ENCODE measurements at regions not wholly inside any gene's neighbourhood (a gene's known extent, or its start where the extent isn't known, plus 50 kb on each side); places are given as distances from the start of the nearest gene placed in this dataset.

- Histone ChIP-seq H3K27ac (ENCODE audit: low read depth) (no peak overlapping the region), H3K4me3 (ENCODE audit: low read depth, low read length) (no peak overlapping the region), H3K36me3 (ENCODE audit: insufficient read depth) (no peaks in the 10 kb centered on the region), H3K4me1 (ENCODE audit: insufficient read depth) (no peaks in the 10 kb centered on the region)
- WGBS: 77% methylated on average over 3 of the region's 3 CpGs
- no peak for DNase-seq (ENCODE audit: extremely low spot score)
Observed at GRCh38 chr4:62144431-62144830, 944.3 kb downstream of the ADGRL3 start.

DNA sequence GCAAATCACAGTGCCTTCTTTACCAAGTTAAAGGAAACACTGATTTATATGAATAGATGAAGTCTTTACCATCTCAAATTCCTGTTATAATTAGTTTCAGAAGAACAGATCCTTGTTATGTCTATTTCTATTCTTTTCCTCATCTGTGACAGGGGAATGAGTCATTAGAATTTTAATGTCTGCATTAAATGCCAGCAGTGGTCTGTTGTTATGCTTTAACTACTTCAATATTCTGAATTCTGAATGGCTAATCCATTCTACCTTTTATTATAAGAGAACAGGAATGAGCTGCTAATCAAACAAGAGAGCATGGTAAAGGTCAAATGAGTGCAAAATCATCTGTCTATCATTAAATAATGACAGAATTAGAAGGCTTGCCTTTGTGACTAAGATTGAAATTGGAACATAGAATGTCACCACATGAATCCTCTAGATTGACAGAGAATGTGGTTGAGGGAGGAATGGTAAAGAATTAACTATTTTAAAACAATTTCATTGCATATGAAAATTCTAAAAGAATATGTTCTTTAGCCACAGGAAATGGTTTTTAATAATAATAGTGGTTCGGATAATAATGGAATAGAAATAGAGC is 935.5 kb downstream of the ADGRL3 start:
- H3K4me3 ChIP-seq (ENCODE audit: low read depth, low read length): no peak overlapping the region
- DNase-seq (ENCODE audit: extremely low spot score): no peak
- no peak overlapping the region for H3K27ac ChIP-seq (ENCODE audit: low read depth)
- H3K4me1 ChIP-seq (ENCODE audit: insufficient read depth): no peaks in the 10 kb centered on the region
- WGBS: 87% methylated on average over 1 of the region's 1 CpG
- no peaks in the 10 kb centered on the region for H3K36me3 ChIP-seq (ENCODE audit: insufficient read depth)

DNA sequence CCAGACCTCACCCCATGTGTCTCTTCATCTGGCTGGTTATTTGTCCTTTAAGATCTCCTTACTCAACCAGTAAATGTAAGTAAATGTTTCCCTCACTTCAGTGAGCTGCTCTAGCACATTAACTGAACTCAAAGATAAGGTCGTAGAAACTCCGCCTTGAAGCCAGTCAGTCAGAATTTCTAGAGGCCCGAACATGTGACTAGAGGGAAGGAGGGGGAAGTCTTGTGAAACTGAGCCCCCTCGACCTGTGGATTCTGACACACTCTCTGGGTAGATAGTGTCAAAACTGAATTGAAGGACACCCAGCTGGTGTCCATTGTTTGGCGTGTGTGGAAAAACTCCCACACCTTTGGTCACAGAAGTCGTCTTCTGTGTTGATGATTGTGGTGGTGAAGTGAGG is 933.9 kb downstream of the ADGRL3 start:
- WGBS: 90% methylated on average over 6 of the region's 6 CpGs

DNA sequence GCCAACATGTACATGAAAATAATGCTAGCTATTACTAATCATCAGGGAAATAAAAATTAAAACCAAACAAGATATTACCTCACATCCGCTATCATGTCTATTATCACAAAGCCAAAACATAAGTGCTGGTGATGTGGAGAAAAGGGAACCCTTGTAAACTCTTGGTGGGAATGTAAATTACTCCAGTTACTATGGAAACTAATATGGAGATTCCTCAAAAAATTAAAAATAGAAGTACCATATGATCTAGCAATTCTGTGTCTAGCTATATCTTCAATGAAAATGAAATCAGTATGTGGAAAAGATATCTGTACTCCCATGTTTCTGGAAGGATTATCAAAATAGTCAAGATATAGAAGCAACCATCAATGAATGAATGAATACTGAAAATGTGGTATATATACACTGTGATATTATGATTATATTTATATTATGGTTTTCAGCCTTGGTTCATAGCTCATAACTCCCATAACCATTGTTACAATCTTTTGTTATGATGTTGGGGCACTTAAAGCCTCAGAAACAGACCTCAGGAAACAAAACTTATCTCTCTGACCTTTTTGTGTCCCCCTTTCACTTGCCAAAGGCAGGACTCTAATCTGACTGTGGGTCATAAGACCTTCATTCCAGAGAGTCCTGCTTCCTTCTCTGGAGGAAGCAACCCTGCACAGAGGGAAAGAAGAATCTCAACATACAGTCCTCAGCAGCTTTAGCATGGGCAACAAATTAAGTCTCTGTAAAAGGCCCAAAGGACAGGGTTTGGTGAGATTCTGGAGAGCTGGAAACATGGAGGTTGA is 933.2 kb downstream of the ADGRL3 start:
- H3K36me3 ChIP-seq (ENCODE audit: insufficient read depth): no peaks in the 10 kb centered on the region
- WGBS: 88% methylated on average over 1 of the region's 1 CpG
- DNase-seq (ENCODE audit: extremely low spot score): no peak

More for the DNA sequence above, 933.9 kb downstream of the ADGRL3 start:
- Histone ChIP-seq H3K4me1 (ENCODE audit: insufficient read depth) (no peaks in the 10 kb centered on the region), H3K27ac (ENCODE audit: low read depth) (no peak overlapping the region), H3K36me3 (ENCODE audit: insufficient read depth) (no peaks in the 10 kb centered on the region), H3K4me3 (ENCODE audit: low read depth, low read length) (no peak overlapping the region)
- DNase-seq (ENCODE audit: extremely low spot score): no peak

GRCh38 chr4:62131049-62131448 is 930.9 kb downstream of the ADGRL3 start:
- H3K4me3 ChIP-seq (ENCODE audit: low read depth, low read length): no peak overlapping the region
- no peaks in the 10 kb centered on the region for H3K4me1 ChIP-seq (ENCODE audit: insufficient read depth)
- H3K36me3 ChIP-seq (ENCODE audit: insufficient read depth): no peaks in the 10 kb centered on the region
- DNase-seq (ENCODE audit: extremely low spot score): no peak
- no peak overlapping the region for H3K27ac ChIP-seq (ENCODE audit: low read depth)
- 83% methylated on average over 3 of the region's 3 CpGs for WGBS

More for the DNA sequence above, 933.2 kb downstream of the ADGRL3 start:
- H3K4me3 ChIP-seq (ENCODE audit: low read depth, low read length): no peak overlapping the region
- no peaks in the 10 kb centered on the region for H3K4me1 ChIP-seq (ENCODE audit: insufficient read depth)
- no peak overlapping the region for H3K27ac ChIP-seq (ENCODE audit: low read depth)

DNA sequence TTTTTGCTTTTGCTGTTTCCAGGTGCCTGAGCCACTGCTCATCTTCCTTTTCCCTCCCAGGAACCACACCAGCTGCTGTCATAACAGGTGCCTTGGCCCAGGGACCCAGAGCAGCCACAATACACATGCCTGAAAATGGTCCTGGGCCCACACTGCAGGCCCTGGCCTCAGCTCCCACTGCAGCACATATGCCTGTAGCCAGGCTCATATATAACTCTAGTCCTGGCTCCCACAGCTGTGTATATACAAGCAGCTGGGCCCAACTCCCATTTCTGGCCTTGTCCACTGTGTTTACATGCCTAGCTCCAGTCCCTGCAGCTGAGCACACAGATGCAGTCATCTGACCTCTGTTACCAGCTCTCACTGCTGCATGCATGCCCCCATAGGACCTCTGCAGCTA is 930.5 kb downstream of the ADGRL3 start:
- H3K27ac ChIP-seq (ENCODE audit: low read depth): no peak overlapping the region
- no peak for DNase-seq (ENCODE audit: extremely low spot score)
- H3K4me1 ChIP-seq (ENCODE audit: insufficient read depth): no peaks in the 10 kb centered on the region
- H3K36me3 ChIP-seq (ENCODE audit: insufficient read depth): no peaks in the 10 kb centered on the region
- no peak overlapping the region for H3K4me3 ChIP-seq (ENCODE audit: low read depth, low read length)

DNA sequence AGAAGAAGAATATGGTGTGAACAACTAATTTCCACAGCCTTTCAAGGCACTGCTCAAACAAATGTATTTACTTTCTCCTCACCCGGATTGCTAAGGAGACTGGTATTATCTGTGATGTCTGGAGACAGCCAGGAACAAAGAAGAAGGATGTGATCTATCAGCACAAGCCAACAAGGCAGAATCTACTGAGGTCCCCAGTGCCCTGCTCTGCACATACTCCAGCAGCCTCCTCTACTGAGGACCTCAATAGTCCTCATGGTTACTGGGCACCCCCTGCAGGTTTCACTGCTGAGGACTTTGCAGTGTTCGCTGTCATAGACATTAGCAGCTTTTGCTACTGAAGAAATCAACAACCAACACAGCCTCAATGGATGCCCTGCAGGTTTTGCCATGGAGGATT is 930.1 kb downstream of the ADGRL3 start:
- DNase-seq (ENCODE audit: extremely low spot score): no peak
- Histone ChIP-seq H3K4me1 (ENCODE audit: insufficient read depth) (no peaks in the 10 kb centered on the region), H3K4me3 (ENCODE audit: low read depth, low read length) (no peak overlapping the region), H3K27ac (ENCODE audit: low read depth) (no peak overlapping the region), H3K36me3 (ENCODE audit: insufficient read depth) (no peaks in the 10 kb centered on the region)
- WGBS: 82% methylated on average over 2 of the region's 2 CpGs

Measured in urinary bladder (tissue), 3 donors.